Right lobe of liver (tissue), 4 donors: ENCODE measurements at regions not wholly inside any gene's neighbourhood (a gene's known extent, or its start where the extent isn't known, plus 50 kb on each side); places are given as distances from the start of the nearest gene placed in this dataset.

Experiments used
- POLR2A ChIP-seq: fragments of 450-650 bp; IDR thresholded peaks from one replicate; pipeline ENCODE4 v1.6.1; 2017; ENCODE audit warnings: antibody characterized with exemption, mild to moderate bottlenecking
- TF ChIP-seq, protein P1 (sequence below), 4 donors: fragments of 200-600 bp in 3 of 4; fragments of 450-650 bp in 1 of 4; IDR thresholded peaks; one replicate each; pipeline versions ENCODE4 v1.5.1 to v1.8.0; 2016 to 2022; ENCODE audit warnings: antibody characterized with exemption in 4 of 4, mild to moderate bottlenecking in 2 of 4
- donor health status: DM: no; HTN: no; CAD: no.
- donor health status: DM: no; HTN: no; CAD: no.
- donor health status: DM: no; HTN: yes; CAD: no.

DNA sequence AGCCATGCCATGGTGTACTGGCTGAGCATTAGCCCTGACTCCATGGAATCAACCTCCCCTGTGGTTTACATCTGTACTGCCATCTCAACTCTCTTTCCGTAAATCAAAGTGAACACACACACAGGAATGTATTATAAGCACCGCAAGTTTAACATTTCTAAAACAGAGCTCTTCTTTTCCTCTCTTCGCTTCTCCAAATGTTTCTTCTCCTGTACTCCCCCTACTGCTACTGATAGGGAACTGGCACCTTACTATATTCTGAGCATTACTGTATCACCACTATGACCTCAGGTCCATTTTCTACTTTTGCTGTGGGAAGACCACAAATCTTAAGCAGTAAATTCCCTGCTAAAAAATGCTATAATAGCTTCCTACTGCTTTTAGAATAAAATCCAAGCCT lies 101.2 kb downstream of the NUS1 start:
- TF ChIP-seq, protein P1, sequence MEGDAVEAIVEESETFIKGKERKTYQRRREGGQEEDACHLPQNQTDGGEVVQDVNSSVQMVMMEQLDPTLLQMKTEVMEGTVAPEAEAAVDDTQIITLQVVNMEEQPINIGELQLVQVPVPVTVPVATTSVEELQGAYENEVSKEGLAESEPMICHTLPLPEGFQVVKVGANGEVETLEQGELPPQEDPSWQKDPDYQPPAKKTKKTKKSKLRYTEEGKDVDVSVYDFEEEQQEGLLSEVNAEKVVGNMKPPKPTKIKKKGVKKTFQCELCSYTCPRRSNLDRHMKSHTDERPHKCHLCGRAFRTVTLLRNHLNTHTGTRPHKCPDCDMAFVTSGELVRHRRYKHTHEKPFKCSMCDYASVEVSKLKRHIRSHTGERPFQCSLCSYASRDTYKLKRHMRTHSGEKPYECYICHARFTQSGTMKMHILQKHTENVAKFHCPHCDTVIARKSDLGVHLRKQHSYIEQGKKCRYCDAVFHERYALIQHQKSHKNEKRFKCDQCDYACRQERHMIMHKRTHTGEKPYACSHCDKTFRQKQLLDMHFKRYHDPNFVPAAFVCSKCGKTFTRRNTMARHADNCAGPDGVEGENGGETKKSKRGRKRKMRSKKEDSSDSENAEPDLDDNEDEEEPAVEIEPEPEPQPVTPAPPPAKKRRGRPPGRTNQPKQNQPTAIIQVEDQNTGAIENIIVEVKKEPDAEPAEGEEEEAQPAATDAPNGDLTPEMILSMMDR (IDR thresholded peaks at IDR 0.05): peak in 1 of 4 donors; percentile 18
- no peak for TF ChIP-seq POLR2A
